ENCODE measurements at regions not wholly inside any gene's neighbourhood (a gene's known extent, or its start where the extent isn't known, plus 50 kb on each side); places are given as distances from the start of the nearest gene placed in this dataset.

DNA sequence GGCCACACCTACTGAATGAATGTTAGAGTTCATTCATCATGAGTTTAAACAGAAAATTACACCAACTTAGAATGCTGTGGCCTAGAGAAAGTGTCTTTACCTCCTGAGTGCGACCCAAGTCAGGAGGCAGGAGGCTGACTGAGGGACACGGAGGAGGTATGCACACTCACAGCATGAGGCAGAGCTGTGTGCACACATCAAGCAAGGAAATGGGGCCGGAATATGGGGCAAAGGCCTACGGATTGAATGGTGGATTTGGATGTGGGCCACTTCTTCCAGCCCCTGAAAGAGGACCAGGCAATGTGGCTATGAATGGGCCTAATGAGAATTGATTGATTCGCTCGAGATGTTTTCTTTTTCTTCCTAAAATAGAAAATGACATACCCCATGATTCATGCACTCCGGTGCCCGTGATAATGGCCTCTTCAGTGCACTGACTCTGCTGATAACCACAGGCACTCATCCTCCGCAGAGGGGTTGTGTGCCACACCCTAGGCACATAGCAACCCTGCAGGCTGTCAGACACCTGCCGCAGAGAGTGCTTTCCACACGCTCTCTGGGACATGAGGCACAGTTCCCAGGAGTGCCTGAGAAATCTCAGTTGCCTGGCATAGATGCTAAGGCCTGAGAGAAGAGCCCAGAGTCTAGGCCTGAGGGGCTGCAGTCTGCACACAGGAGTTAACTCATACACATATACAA lies 155.5 kb downstream of the GLUL start (continued):
- TF ChIP-seq, protein P1, sequence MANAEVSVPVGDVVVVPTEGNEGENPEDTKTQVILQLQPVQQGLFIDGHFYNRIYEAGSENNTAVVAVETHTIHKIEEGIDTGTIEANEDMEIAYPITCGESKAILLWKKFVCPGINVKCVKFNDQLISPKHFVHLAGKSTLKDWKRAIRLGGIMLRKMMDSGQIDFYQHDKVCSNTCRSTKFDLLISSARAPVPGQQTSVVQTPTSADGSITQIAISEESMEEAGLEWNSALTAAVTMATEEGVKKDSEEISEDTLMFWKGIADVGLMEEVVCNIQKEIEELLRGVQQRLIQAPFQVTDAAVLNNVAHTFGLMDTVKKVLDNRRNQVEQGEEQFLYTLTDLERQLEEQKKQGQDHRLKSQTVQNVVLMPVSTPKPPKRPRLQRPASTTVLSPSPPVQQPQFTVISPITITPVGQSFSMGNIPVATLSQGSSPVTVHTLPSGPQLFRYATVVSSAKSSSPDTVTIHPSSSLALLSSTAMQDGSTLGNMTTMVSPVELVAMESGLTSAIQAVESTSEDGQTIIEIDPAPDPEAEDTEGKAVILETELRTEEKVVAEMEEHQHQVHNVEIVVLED (CRISPR knock-in tag; IDR thresholded peaks at IDR 0.05), result no peak
- TF ChIP-seq RBM14 (IDR thresholded peaks at IDR 0.05; ENCODE audit: borderline replicate concordance, insufficient read depth, low read depth, low read length), result no peak
- TF ChIP-seq, protein P2, sequence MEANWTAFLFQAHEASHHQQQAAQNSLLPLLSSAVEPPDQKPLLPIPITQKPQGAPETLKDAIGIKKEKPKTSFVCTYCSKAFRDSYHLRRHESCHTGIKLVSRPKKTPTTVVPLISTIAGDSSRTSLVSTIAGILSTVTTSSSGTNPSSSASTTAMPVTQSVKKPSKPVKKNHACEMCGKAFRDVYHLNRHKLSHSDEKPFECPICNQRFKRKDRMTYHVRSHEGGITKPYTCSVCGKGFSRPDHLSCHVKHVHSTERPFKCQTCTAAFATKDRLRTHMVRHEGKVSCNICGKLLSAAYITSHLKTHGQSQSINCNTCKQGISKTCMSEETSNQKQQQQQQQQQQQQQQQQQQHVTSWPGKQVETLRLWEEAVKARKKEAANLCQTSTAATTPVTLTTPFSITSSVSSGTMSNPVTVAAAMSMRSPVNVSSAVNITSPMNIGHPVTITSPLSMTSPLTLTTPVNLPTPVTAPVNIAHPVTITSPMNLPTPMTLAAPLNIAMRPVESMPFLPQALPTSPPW (CRISPR knock-in tag; IDR thresholded peaks at IDR 0.05), result peak; percentile 41; the same call in 1 of the 2 replicates
- TF ChIP-seq, protein P3, sequence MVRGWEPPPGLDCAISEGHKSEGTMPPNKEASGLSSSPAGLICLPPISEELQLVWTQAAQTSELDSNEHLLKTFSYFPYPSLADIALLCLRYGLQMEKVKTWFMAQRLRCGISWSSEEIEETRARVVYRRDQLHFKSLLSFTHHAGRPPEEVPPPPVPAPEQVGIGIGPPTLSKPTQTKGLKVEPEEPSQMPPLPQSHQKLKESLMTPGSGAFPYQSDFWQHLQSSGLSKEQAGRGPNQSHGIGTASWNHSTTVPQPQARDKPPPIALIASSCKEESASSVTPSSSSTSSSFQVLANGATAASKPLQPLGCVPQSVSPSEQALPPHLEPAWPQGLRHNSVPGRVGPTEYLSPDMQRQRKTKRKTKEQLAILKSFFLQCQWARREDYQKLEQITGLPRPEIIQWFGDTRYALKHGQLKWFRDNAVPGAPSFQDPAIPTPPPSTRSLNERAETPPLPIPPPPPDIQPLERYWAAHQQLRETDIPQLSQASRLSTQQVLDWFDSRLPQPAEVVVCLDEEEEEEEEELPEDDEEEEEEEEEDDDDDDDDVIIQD (CRISPR knock-in tag; IDR thresholded peaks at IDR 0.05), result no peak
- TF ChIP-seq MAFK (IDR thresholded peaks at IDR 0.05; ENCODE audit: low read length), result peak; percentile 29; the same call in 1 of the 2 replicates
- peak; percentile 26; the same call in 1 of the 2 replicates for TF ChIP-seq ADNP (tag; IDR thresholded peaks at IDR 0.05)
- TF ChIP-seq FUS (optimal IDR thresholded peaks at IDR 0.05; ENCODE audit: low read depth, low read length), result no peak
- no peak for TF ChIP-seq SNRNP70 (optimal IDR thresholded peaks at IDR 0.05; ENCODE audit: low read depth, low read length)
- TF ChIP-seq GABPA (tag; conservative IDR thresholded peaks at IDR 0.05; ENCODE audit: low read depth), result no peak
- TF ChIP-seq NRF1 (conservative IDR thresholded peaks at IDR 0.05 in 1 of 2, IDR thresholded peaks at IDR 0.05 in 1 of 2), result 0 out of 4 replicates have a peak, but pooled peaks of 1 of the 2 experiments have one; percentile 14
- TF ChIP-seq SMARCB1 (IDR thresholded peaks at IDR 0.05; ENCODE audit: insufficient read length, low read depth), result no peak
- TF ChIP-seq DPF2 (IDR thresholded peaks at IDR 0.05), result peak; percentile 97
- TF ChIP-seq, protein P4, sequence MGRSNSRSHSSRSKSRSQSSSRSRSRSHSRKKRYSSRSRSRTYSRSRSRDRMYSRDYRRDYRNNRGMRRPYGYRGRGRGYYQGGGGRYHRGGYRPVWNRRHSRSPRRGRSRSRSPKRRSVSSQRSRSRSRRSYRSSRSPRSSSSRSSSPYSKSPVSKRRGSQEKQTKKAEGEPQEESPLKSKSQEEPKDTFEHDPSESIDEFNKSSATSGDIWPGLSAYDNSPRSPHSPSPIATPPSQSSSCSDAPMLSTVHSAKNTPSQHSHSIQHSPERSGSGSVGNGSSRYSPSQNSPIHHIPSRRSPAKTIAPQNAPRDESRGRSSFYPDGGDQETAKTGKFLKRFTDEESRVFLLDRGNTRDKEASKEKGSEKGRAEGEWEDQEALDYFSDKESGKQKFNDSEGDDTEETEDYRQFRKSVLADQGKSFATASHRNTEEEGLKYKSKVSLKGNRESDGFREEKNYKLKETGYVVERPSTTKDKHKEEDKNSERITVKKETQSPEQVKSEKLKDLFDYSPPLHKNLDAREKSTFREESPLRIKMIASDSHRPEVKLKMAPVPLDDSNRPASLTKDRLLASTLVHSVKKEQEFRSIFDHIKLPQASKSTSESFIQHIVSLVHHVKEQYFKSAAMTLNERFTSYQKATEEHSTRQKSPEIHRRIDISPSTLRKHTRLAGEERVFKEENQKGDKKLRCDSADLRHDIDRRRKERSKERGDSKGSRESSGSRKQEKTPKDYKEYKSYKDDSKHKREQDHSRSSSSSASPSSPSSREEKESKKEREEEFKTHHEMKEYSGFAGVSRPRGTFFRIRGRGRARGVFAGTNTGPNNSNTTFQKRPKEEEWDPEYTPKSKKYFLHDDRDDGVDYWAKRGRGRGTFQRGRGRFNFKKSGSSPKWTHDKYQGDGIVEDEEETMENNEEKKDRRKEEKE (IDR thresholded peaks at IDR 0.05; ENCODE audit: borderline replicate concordance in 1 of 2, control insufficient read depth in 1 of 2, low read depth in 2 of 2, low read length in 1 of 2), result 0 out of 4 replicates have a peak, but pooled peaks of 1 of the 2 experiments have one; percentile 45
- TF ChIP-seq POU5F1 (IDR thresholded peaks at IDR 0.05; ENCODE audit: borderline replicate concordance, low read depth, low read length, partially characterized antibody), result no peak
- no peak for TF ChIP-seq TCFL5 (CRISPR knock-in tag; conservative IDR thresholded peaks at IDR 0.05)
- no peak for TF ChIP-seq MCM5 (IDR thresholded peaks at IDR 0.05; ENCODE audit: low read depth)
- no peak for TF ChIP-seq ZC3H11A (IDR thresholded peaks at IDR 0.05; ENCODE audit: low read depth, low read length)
- TF ChIP-seq SREBF2 (CRISPR knock-in tag; IDR thresholded peaks at IDR 0.05), result peak; percentile 49; the same call in 1 of the 2 replicates
- TF ChIP-seq ZNF212 (CRISPR knock-in tag; IDR thresholded peaks at IDR 0.05), result no peak

Measured in K562 (cell line).